SU-DHL-6 (cell line): ENCODE measurements at regions not wholly inside any gene's neighbourhood (a gene's known extent, or its start where the extent isn't known, plus 50 kb on each side); places are given as distances from the start of the nearest gene placed in this dataset.

Experiments used
- H2AFZ ChIP-seq: fragments of 200-600 bp; sonication (generic); 2 replicates; pipeline ENCODE4 v1.6.1; 2014; ENCODE audit warnings: low read depth, mild to moderate bottlenecking, moderate library complexity, mixed read lengths, antibody characterized with exemption, low read length; ENCODE audit not compliant: severe bottlenecking
- H3F3A ChIP-seq: fragments of 200-600 bp; shearing (Covaris generic); 2 replicates; pipeline ENCODE4 v1.6.0; 2016; ENCODE audit warnings: antibody characterized with exemption, mild to moderate bottlenecking; ENCODE audit not compliant: insufficient read depth
- H3K27ac ChIP-seq: fragments of 200-600 bp; sonication (generic); 2 replicates; pipeline ENCODE4 v1.5.1; 2016; ENCODE audit warnings: low read depth, mild to moderate bottlenecking, low read length, moderate library complexity, mixed read lengths
- H3K27me3 ChIP-seq: fragments of 200-600 bp; sonication (generic), shearing (Covaris generic); 2 replicates; pipeline ENCODE4 v1.6.0; 2014; ENCODE audit warnings: mild to moderate bottlenecking, low read length
- H3K36me3 ChIP-seq: fragments of 200-600 bp; sonication (generic); 2 replicates; pipeline ENCODE4 v1.6.1; 2014; ENCODE audit warnings: mild to moderate bottlenecking, low read length, mixed read lengths
- H3K4me2 ChIP-seq: fragments of 300-600, 200-600 bp; shearing (Covaris generic), sonication (generic); 2 replicates; pipeline ENCODE4 v1.6.0; 2014; ENCODE audit warnings: low read length, low read depth, mild to moderate bottlenecking; ENCODE audit not compliant: poor library complexity, severe bottlenecking
- H3K4me3 ChIP-seq: fragments of 200-600 bp; sonication (generic); 2 replicates; pipeline ENCODE4 v1.5.1; 2014; ENCODE audit warnings: antibody characterized with exemption, low read length, mild to moderate bottlenecking, mixed read lengths; ENCODE audit not compliant: insufficient read depth, poor library complexity, severe bottlenecking
- H3K79me2 ChIP-seq: fragments of 200-600 bp; sonication (generic); 2 replicates; pipeline ENCODE4 v1.6.1; 2014; ENCODE audit warnings: mild to moderate bottlenecking, low read length, moderate library complexity; ENCODE audit not compliant: insufficient read depth
- H3K9ac ChIP-seq: fragments of 200-600 bp; sonication (generic); 2 replicates; pipeline ENCODE4 v1.7.0; 2014; ENCODE audit warnings: mild to moderate bottlenecking, low read length
- H3K9me2 ChIP-seq: fragments of 200-600 bp; sonication (generic); replicated peaks from 2 replicates; pipeline ENCODE4 v1.6.1; 2014; ENCODE audit warnings: low read length; ENCODE audit not compliant: insufficient read depth
- H3K9me3 ChIP-seq: fragments of 200-600 bp; sonication (generic); 2 replicates; pipeline ENCODE4 v1.6.1; 2014; ENCODE audit warnings: low read length, mixed read lengths; ENCODE audit not compliant: insufficient read depth
- H4K20me1 ChIP-seq: fragments of 200-600 bp; sonication (generic); 2 replicates; pipeline ENCODE4 v1.6.1; 2014; ENCODE audit warnings: low read depth, mild to moderate bottlenecking, antibody characterized with exemption, low read length, moderate library complexity, mixed read lengths
- CTCF ChIP-seq: fragments of 200-600 bp; sonication (generic); IDR thresholded peaks from one replicate; pipeline ENCODE4 v1.5.1; 2017; ENCODE audit warnings: antibody characterized with exemption, mild to moderate bottlenecking, low read length, moderate library complexity; ENCODE audit not compliant: insufficient read depth, poor library complexity, severe bottlenecking
- EZH2phosphoT487 ChIP-seq: fragments of 200-600 bp; sonication (generic), shearing (Covaris generic); conservative IDR thresholded peaks from 2 replicates; pipeline ENCODE4 v1.6.1; 2018; ENCODE audit warnings: mild to moderate bottlenecking, antibody characterized with exemption, low read length, moderate library complexity, mixed read lengths

GRCh38 chr7:97573065-97573464, 158.8 kb upstream of the TAC1 start:
- no peaks in the 10 kb centered on the region for H3F3A ChIP-seq
- H3K79me2 ChIP-seq = no peaks in the 10 kb centered on the region
- no peaks in the 10 kb centered on the region for H3K9me3 ChIP-seq
- no peak overlapping the region for H3K4me2 ChIP-seq
- H2AFZ ChIP-seq = no peak overlapping the region
- H3K27ac ChIP-seq = no peak overlapping the region
- no peaks in the 10 kb centered on the region for H3K36me3 ChIP-seq
- H3K9ac ChIP-seq = no peak overlapping the region
- H3K9me2 ChIP-seq = no peaks in the 10 kb centered on the region
- no peak for TF ChIP-seq EZH2phosphoT487
- TF ChIP-seq CTCF = no peak
- no peak overlapping the region for H3K4me3 ChIP-seq
- H3K27me3 ChIP-seq = no peaks in the 10 kb centered on the region
- no peaks in the 10 kb centered on the region; the same call in 1 of the 2 replicates for H4K20me1 ChIP-seq

GRCh38 chr7:97576043-97576442, 155.8 kb upstream of the TAC1 start:
- H3F3A ChIP-seq = no peaks in the 10 kb centered on the region
- no peak overlapping the region for H3K9ac ChIP-seq
- H3K27me3 ChIP-seq = no peaks in the 10 kb centered on the region
- H3K4me3 ChIP-seq = no peak overlapping the region
- no peak overlapping the region for H3K4me2 ChIP-seq
- no peak overlapping the region for H3K27ac ChIP-seq
- H3K9me2 ChIP-seq = no peaks in the 10 kb centered on the region
- H2AFZ ChIP-seq = no peak overlapping the region
- H3K9me3 ChIP-seq = no peaks in the 10 kb centered on the region
- no peak for TF ChIP-seq EZH2phosphoT487
- no peak for TF ChIP-seq CTCF
- H4K20me1 ChIP-seq = no peaks in the 10 kb centered on the region; the same call in 1 of the 2 replicates
- no peaks in the 10 kb centered on the region for H3K36me3 ChIP-seq
- H3K79me2 ChIP-seq = no peaks in the 10 kb centered on the region

DNA sequence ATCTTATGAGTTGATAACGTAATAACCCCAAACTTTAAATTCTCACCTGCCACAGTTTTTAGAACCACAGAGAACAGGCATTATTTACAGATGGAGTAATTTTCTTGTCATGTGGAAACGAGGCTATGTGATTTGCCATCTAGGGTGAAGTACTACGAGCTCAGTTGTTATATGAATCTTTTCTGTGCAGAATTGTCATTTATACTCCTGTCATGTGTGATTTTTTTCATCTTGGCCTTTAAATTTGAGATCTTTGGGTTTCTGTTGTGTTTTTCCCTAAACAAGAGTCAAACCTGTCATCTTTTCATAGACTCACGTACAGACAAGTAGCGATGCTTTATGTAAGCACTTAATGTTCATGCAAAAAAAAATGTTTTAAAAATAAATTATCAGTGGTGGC, 153.7 kb upstream of the TAC1 start:
- H3K79me2 ChIP-seq = no peaks in the 10 kb centered on the region
- TF ChIP-seq EZH2phosphoT487 (no peak), CTCF (no peak)
- no peaks in the 10 kb centered on the region for H3K27me3 ChIP-seq
- H2AFZ ChIP-seq = no peak overlapping the region
- no peak overlapping the region for H3K27ac ChIP-seq
- no peaks in the 10 kb centered on the region for H3K9me3 ChIP-seq
- no peaks in the 10 kb centered on the region for H3F3A ChIP-seq
- no peak overlapping the region for H3K9ac ChIP-seq
- H3K36me3 ChIP-seq = no peaks in the 10 kb centered on the region
- H3K9me2 ChIP-seq = no peaks in the 10 kb centered on the region
- no peaks in the 10 kb centered on the region; the same call in 1 of the 2 replicates for H4K20me1 ChIP-seq
- H3K4me3 ChIP-seq = no peak overlapping the region
- no peak overlapping the region for H3K4me2 ChIP-seq
